IPS DF 4.7 (cell line): ENCODE measurements at regions not wholly inside any gene's neighbourhood (a gene's known extent, or its start where the extent isn't known, plus 50 kb on each side); places are given as distances from the start of the nearest gene placed in this dataset.

Experiments
- DNase-seq: peaks from one replicate; pipeline ENCODE4 v3.0.0-alpha.2; 2013; ENCODE audit warnings: low spot score; ENCODE audit errors: extremely low read depth

DNA sequence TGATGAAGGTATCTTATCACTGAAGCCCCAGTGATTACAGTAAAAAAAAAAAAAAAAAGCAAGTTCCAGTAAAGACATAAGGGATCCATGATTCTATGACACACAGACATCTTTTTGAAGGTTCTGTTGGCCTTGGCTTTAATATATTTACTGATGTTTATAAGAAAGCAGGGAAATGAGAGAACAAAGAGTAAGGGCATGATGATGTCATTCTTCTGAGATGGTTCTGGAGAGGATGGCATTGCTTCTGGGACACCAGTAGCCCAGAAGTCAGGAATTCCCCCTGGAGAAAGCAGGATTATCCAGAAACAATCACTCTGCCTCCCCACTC lies 233.6 kb downstream of the FAM76B start:
- DNase-seq = no peak

DNA sequence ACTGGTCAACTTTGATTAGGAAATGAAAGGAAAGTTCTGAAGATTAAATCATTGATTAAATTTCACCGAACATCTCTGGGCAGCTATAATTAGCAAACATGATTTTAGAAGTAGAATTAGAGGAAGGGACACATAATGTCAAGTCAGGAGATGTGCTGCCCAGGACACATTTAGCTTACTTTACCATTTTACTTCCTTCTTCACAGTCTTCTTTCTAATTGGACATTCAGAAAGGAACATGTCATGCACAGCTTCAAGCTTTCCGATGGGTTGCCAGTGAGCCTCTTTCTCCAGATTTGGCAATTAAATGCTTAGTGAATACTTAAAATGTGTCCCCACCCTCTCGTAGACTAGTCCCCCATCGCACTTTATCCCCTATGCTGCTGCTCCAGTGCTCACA lies 234.7 kb downstream of the FAM76B start:
- no peak for DNase-seq

DNA sequence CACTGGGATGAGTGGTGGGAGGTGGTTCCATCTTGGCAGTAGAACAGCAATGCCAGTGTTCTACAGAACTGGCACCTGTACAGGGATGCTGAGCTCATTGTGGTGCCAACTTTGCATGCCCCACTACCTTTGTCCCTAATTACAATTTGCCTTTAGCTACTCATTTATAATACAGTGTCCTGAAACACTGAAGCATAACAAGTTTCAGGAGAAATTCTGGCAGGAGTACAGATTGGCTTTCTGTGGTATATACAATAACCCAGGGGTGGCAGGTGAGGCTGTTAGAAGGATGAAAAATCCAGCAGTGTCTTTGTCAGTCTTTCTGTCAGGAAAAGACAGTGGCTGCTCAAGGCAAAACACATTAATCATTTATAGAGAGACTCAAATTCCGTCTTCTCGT lies 240.3 kb downstream of the FAM76B start:
- no peak for DNase-seq

DNA sequence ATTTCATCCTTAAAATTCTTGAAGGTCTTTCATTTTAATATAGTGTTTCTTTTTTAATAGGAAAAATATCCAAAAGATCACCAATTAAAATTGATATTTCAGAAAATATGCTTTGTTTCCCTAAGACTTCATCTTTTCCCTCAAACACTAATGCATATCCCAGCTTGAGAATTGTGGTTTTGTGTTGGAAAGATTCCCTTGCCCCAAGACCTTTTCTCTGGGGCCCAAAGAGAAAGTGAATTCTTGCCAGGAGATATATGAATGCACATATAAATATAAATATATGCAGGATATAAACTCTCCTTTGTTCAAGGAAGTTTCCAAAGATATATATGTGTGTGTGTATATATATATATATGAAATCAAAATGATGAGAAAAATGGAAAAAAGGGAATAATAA lies 241.2 kb downstream of the FAM76B start:
- no peak for DNase-seq

DNA sequence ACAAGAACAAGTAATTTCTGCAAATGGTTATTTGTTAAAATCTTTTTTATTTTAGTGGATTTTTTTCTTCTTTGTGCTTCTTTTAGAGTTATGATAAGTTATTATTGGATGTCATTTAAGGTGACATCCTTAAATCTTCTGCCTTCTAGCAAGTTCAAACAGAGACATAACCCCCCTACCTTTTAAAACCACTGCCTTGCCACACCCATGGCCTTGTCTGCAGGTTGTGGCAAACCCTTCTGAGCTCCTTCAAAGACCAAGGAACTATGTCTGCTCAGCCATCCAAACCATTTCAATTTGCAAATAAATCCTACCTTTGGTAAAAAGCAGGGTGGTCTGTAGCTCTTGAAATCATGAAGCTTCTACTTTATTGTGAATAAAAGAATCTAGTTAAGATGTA lies 241.6 kb downstream of the FAM76B start:
- DNase-seq = no peak

DNA sequence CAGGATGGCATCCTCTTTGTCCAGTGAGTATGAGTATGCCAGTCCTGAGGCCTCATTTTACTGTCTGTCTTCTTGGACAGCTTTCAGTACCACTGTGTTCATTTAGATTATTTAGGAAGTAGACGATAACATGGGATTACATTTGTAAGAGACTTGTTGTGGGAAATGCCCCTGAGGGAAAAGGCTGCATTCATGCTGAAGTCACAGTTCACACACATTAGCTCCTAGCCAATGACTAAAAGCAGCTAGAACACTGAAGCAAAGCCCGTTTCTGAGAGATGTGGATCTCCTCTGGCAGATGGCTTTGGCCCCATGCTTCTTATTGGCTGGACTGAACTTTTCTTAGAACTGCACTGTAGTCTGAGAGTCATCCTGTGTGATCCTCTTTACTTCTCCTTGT lies 242.4 kb downstream of the FAM76B start:
- DNase-seq = no peak

DNA sequence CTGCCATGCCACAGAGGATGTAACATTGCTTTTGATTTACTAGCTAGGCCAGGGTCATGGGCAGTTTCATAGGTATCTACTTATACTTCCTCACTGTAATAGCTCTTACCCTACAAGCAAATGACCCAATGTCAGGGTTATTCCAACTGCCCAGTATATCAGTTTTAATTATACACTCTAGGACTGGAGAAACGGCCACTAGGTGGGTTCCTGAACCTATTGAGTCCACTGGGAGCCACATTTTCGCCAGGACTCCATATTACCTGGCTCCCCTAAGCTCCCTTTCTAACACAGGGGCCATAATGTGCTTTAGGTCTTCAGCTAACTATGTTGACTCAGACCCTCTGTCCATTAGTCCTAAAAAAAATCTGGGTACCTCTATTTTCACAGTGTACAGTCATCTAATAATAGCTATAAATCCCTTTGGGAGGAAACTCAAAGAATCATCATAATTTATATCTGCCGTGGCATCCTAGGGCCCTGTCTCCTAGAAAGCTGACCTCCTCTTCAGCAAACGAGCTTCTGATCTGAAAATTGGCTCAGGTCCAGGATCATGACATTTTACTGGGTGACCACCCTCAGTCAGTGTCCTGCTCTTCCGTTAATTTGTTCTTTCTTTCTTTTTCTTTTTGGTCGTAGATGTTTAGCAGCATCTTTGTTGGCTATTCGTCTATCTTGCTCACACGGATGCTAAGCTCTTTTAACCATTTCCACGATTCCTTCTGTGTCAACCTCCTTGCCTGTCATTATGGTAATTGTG lies 244.3 kb downstream of the FAM76B start:
- no peak for DNase-seq

DNA sequence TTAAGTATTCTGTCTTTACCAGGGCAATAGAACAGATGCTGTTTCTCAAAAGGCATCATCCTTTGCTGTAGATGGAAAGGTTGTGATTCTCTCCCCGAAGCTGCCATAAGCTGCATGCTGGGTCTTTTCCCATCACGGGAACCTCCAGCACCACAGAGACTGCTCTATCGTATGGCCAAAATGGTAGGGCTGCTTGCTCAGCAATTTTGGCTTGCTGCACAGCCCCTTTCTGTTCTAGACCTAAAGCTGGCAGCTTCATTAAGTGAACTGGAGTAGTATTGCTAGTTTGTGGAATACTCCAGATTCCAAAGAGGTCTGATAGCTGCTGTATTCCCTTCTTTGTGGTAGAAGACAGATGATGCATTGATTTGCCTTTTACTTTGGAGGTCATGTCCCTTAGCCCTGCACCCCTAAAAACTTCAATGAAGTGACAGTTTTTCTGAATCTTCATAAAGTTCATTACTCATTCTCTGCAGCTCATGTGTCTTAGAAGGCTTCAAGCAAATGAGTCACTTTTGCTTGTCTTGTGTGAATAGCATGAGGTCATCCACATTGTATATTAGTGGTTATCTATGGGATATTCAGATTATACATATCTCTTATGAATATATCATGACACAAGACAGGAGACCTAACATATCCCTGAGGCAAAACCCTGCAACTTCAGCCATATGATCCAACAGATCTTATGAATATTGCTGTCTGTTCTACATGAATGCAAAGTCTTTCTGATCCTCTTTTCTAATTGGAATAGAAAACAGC lies 245.3 kb downstream of the FAM76B start:
- no peak for DNase-seq

DNA sequence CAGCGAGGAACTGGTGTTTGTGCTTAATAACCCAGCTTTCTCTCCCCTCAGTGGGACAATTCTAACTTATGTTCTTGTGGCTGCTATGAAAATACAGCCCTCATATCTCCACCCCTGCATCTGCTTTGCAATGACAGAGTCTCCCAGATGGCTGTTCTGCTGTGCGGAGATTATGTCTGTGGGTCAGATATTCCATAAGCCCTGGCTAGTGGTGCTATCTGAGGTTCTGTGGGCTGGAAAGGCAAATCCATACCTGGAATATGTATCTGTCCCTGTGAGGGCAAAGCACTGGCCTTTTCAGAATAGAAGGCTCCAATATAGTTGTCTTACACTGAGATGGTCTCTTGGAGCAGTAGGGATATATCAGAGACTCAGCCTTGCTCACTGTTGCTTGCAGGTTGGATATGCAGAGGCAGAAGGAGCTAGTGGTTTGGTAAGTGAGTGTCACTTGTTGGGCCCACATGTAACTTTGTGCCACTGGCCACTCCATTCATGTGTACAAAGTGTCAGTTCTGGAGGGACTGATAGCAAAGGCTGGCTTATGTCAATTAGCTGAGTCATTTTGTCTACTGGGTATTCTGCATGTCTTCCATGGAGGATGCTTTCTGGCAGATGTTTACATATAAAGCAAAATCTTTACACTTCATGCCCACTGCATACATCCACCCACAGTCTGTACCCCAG lies 246.6 kb downstream of the FAM76B start:
- no peak for DNase-seq

DNA sequence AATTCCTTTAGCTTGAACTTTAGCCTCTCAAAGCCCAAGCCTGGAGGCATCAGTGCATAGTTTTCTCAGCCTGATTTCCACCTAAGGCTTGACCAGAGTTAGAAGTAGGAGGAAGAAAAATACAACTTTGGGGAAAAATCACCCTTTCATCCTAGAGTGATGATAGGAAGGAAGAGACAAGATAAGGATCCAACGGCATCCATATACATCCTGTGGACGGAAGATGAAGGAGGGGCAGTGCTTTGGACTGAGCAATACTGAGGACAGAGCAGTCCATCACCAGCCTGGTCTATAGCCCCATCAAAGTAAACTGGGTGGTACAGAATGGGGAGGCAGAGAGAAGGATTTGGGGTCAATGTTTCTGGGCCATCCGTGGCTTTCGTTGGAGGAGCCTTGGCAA lies 247.9 kb downstream of the FAM76B start:
- no peak for DNase-seq

DNA sequence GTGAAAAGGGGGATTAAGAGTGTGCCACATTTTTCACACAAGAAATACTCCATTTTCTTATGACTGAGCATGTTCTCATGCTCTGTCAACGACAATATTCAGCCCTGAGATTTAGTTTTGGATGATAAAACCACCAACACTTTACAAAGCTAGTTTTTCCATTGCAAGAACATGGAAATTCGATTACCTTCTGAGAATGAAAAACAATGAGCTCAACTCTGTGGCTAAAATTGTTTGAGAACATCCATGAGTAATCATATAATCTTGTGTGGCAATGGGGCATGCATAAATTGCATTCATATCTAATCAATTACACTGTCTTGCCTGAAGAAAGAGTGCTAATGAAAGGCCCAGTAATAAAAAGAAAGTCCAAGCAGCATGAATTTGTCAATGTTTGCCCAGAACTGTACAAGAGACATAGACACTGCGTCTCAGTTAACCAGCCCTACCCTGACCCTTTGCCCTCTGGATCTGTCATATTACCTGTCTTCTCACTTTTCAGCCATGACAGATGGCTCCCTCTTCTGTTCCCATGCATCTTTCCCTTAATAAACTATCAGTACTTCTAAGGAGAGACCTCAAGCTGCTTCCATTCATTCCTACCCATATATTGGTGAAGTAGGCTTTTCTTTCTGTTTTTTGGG lies 253.4 kb downstream of the FAM76B start:
- no peak for DNase-seq

DNA sequence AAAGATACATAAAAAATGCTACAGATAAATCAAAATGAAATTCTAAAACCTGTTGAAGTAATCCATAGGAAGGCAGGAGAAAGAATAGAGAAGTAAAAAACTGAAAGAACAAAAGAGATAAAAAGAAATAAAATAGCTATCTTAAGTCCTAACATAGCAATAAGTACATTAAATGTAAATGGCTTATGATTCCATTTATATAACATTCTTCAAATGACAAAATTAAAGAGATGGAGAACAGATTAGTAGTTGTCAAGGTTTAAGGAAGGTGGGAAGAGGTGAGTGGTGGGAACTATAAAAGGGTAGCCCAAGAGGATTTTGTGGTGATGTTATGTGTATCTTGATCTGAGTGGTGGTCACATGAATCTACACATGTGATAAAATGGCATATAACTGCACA lies 254.8 kb downstream of the FAM76B start:
- no peak for DNase-seq

DNA sequence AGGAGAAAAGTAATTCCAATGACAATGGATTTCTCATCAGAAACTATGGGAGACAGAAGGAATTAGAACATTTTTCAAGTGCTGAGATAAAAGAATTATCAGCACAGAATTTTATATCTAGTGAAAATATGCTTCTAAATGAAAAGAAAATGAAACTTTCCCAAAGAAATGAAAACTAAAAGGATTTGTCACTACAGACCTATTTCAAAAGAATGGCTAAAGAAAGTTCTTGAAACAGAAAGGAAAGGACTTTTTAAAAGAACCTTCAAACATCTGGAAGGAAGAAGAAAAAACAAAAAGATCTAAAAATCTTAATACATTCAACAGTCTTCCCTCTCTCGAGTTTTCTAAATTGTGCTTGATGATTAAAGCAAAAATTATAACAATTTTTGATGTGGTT lies 255.4 kb downstream of the FAM76B start:
- no peak for DNase-seq

DNA sequence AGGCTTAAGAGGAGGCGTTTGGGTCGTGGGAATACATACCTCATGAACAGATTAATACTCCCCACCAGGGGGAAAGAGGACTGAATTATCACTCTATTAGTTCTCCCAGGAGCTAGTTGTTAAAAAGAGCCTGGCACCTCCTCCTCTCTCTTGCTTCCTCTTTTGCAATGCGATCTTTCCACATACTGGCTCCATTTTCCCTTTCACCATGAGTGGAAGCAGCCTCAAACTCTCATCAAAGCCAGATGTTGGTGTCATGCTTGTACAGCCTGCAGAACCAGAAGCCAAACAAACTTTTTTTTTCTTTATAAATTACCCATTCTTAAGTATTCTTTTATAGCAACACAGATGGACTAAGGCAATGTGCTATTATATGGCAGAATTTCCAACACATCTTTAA lies 258.5 kb downstream of the FAM76B start:
- no peak for DNase-seq

DNA sequence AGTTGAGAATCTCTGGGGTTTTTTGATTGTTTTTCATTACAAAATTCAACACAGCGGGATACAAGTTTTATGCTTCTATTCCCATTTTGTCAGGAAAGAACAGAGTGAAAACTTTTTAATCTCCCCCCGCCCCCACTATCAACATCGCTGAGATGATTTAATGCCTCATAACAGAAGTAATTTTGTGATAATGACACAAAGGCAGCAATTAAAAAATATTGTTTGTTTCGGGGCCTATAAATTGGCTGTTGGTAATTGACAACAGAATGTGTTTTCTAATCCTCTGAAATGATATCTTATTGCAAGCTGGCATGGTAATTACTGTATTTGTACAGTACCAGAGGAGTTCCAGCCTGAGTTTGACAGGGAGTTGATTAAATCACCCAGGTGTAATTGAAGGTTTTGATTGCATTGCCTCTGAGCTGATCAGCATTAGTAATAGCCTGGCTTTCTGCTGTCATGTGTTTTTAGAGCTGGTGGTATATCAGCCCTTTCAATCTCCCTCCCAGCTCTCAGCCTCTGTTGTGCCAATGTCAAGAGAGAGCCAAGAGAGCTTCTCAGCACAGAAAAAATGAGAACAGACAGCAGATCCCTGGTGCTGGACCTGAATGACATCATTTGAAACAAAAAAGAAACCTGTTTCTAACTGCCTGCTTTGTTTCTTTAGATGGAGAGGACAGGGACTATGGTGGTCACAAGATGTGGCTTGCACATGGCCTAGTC lies 265.1 kb downstream of the FAM76B start:
- DNase-seq = no peak

DNA sequence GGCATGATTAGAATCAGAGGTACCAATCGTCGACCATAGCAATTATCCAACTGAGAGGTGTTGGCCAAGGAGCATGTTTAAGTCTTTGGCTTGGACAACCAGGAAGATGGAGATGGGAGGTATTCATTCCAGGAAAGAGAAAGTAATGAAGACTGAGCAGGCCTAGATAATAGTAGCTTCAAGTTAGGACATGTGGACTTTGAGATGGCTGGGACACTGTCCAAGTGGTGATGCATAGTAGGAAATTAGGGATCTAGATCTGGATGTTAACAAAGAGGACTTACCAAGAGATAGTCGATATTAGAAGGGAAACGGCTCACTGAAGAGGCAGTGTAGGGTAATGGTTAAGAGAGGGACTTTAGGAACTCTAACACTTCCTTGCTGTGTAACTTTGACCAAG lies 266.7 kb downstream of the FAM76B start:
- DNase-seq = no peak

DNA sequence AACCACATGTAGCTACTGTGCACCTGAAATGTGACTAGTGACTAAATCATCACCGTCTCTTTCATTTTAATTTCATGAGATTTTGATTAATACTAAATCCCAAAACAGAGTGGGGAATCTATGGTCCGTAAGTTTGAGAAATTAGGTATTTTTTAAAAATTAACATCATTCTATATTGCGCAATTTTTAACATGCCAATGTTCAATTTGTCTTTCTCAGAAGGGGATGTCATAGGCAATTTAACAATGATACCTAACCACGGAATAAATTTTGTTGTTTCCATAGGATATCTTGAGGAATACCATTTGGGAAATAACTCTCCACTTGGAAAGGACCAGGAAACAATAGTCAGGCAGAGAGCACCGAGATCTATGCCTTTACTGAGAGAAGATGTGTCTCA lies 267.7 kb downstream of the FAM76B start:
- DNase-seq = no peak

DNA sequence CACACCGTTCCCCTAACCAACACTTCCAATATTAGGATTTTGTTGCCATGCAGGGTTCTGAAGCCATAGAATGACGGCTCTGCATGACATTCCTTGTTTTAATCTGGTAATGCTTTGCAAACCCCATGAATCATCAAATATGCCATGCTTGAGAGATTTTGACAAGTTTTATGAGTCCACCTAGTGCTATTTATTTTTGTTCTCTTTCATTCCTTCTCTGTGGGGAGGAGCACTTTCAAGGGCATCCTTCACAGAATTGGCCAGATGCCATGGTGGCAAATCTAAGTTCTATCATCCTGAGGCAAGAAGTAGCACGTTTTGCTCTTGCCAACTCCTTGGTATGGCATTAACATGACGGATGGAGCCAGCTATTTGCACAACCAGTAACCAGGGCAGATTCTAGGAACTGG lies 268.4 kb downstream of the FAM76B start:
- no peak for DNase-seq

DNA sequence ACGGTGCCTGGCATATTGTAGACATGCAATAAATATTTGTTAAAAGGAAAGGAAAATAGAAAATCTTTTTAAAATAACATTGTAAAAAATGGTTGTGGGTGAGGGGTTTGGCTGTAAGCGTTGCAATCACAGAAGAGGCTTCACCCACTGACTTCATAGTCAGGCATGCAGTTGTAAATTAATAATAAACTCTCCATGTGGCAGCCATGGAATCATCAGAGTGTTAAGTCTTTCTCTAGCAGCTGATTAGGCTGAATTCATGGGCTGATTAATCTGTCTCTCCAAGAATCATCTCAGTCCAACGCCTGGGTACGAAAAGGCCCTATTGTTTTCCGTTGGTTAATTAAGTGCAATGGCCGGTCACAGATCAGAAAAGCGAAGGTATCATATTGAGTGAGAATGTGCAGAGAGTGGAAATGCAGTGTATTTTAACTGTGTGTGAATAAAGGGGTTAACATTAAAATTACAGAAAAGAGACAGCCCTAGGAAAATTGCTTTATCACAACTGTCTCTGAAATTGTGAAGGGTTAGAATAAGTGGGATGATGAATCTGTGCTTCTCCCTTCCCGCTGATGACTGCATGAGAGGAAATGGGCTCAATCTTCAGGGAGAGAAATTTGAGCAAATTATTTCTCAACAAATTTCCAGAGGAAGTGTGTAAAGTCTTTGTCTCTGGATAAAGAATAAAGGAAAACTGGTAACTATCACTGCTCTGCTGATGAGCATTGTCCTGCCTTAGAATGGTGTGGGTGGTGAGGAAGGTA lies 269.0 kb downstream of the FAM76B start:
- no peak for DNase-seq

DNA sequence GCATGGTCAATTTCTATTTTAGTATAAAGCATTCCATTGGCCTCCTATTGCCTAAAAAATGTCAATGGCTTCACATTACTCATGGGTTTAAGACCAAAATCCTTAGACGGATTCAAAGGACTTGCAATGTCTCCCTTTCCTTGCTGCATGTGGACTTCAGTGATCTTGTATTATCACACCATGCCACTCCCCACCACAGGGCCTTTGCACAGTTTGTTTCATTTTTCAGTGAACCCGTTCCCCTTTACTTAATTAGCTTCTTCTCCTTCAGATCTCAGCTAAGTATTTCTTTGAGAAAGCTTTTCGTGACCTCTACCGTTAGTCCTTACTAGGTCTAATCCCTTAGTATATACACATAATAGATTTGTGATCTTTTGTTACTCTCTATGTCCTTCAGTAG lies 269.7 kb downstream of the FAM76B start:
- DNase-seq = no peak

DNA sequence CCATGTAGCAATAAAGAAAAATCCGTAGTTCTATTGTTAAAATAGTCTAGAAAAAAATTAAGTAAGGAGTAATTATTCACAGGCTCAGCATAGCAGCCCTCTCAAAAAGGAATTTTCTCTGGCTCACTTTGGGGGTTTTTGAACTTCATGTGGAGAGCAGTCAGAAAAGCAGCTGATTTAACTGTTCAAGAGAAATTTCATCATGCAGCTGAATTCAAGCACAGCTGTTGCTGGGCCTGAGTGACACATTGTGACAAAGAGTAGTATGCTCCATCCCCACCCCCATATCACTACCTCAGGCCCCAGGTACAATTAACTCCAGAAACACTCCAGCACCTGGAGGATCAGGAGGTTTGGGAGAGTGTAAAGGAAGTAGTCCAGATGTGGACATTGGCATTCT lies 272.1 kb downstream of the FAM76B start:
- no peak for DNase-seq
